Posterior cingulate gyrus (tissue), 11 donors: ENCODE measurements at regions not wholly inside any gene's neighbourhood (a gene's known extent, or its start where the extent isn't known, plus 50 kb on each side); places are given as distances from the start of the nearest gene placed in this dataset.

Experiments used
- DNase-seq, 10 donors: peaks; one replicate each; pipeline versions ENCODE4 v3.0.0 to v3.0.0-alpha.2; 2020 to 2021; ENCODE audit warnings: mixed read lengths in 3 of 10
- intact Hi-C: fragments of 100-400 bp; cut with DNase I; formaldehyde crosslinking; loops from one replicate; pipeline ENCODE4 v1.15.1; 2023

- DNase-seq, result no peak
- intact Hi-C loops, result loop anchor here (1.0 kb wide), 1 partner anchor 249 kb away; no protein-coding TSS in a partner anchor
These were observed 50.4 kb downstream of the RTL9 start for GRCh38 chrX:110408949-110409588.

- no peak for DNase-seq
- intact Hi-C loops, result no loop called here
These were observed 51.3 kb downstream of the RTL9 start for GRCh38 chrX:110409925-110410324.

GRCh38 chrX:110410603-110411002, 52.0 kb downstream of the RTL9 start:
- intact Hi-C loops, result no loop called here
- DNase-seq, result no peak

GRCh38 chrX:110412971-110413726, 54.5 kb downstream of the RTL9 start:
- DNase-seq, result peak in 9 of 10 donors; percentile 46 to 91 (median 68)
- intact Hi-C loops, result no loop called here

GRCh38 chrX:110413727-110414124, 55.1 kb downstream of the RTL9 start:
- intact Hi-C loops, result no loop called here
- DNase-seq, result no peak

GRCh38 chrX:110414273-110414672, 55.6 kb downstream of the RTL9 start:
- DNase-seq, result no peak
- intact Hi-C loops, result no loop called here

- intact Hi-C loops, result no loop called here
- no peak for DNase-seq
These were observed 56.2 kb downstream of the RTL9 start for GRCh38 chrX:110414679-110415439.

- intact Hi-C loops, result no loop called here
- no peak for DNase-seq
These were observed 57.0 kb downstream of the RTL9 start for GRCh38 chrX:110415440-110416170.

GRCh38 chrX:110417128-110417527, 58.5 kb downstream of the RTL9 start:
- intact Hi-C loops, result no loop called here
- DNase-seq, result peak in 2 of 10 donors; percentile 24 to 85

- intact Hi-C loops, result no loop called here
- DNase-seq, result peak in 2 of 10 donors; percentile 28 to 36
These were observed 59.9 kb downstream of the RTL9 start for GRCh38 chrX:110418316-110419235.

- intact Hi-C loops, result no loop called here
- no peak for DNase-seq
These were observed 60.9 kb downstream of the RTL9 start for GRCh38 chrX:110419512-110419911.

GRCh38 chrX:110420771-110421499, 62.3 kb downstream of the RTL9 start:
- peak in 7 of 10 donors; percentile 30 to 95 (median 57) for DNase-seq
- intact Hi-C loops, result no loop called here

GRCh38 chrX:110421500-110422455, 63.1 kb downstream of the RTL9 start:
- intact Hi-C loops, result no loop called here
- no peak for DNase-seq

- intact Hi-C loops, result no loop called here
- DNase-seq, result no peak
These were observed 66.8 kb downstream of the RTL9 start for GRCh38 chrX:110425222-110426154.

- intact Hi-C loops, result no loop called here
- no peak for DNase-seq
These were observed 67.5 kb downstream of the RTL9 start for GRCh38 chrX:110426155-110426504.

GRCh38 chrX:110427076-110427475, 68.4 kb downstream of the RTL9 start:
- intact Hi-C loops, result no loop called here
- DNase-seq, result no peak

GRCh38 chrX:110428144-110428543, 69.5 kb downstream of the RTL9 start:
- no peak for DNase-seq
- intact Hi-C loops, result no loop called here
